Liver (tissue), 8 donors: ENCODE measurements at regions not wholly inside any gene's neighbourhood (a gene's known extent, or its start where the extent isn't known, plus 50 kb on each side); places are given as distances from the start of the nearest gene placed in this dataset.

ENCODE experiments used
- DNase-seq: peaks from one replicate; pipeline ENCODE4 v3.0.0-alpha.2; 2017; ENCODE audit warnings: low spot score
- H3K27ac ChIP-seq, 2 donors: one replicate each; pipeline ENCODE4 v1.7.0; 2013; ENCODE audit warnings: inconsistent platforms in 2 of 2, low read length in 2 of 2, control low read depth in 1 of 2, low read depth in 1 of 2, mild to moderate bottlenecking in 1 of 2
- H3K27me3 ChIP-seq, 4 donors: one replicate each; pipeline versions ENCODE4 v1.6.1 to v1.7.0; 2013; ENCODE audit warnings: low read length in 3 of 4, inconsistent platforms in 1 of 4, mild to moderate bottlenecking in 1 of 4, moderate library complexity in 1 of 4; ENCODE audit not compliant: control insufficient read depth in 4 of 4, insufficient read depth in 4 of 4
- H3K36me3 ChIP-seq, 4 donors: one replicate each; pipeline versions ENCODE4 v1.6.1 to v1.7.0; 2013; ENCODE audit warnings: low read length in 3 of 4, mild to moderate bottlenecking in 3 of 4, low read depth in 1 of 4, moderate library complexity in 1 of 4; ENCODE audit not compliant: control insufficient read depth in 4 of 4, insufficient read depth in 3 of 4
- H3K4me1 ChIP-seq, 4 donors: one replicate each; pipeline versions ENCODE4 v1.6.1 to v1.7.0; 2013; ENCODE audit warnings: low read length in 3 of 4, mild to moderate bottlenecking in 3 of 4, moderate library complexity in 1 of 4; ENCODE audit not compliant: control insufficient read depth in 4 of 4, insufficient read depth in 4 of 4
- H3K4me3 ChIP-seq, 3 donors: one replicate each; pipeline versions ENCODE4 v1.6.1 to v1.7.0; 2013; ENCODE audit warnings: low read length in 3 of 3, control low read depth in 1 of 3, low read depth in 1 of 3, mild to moderate bottlenecking in 1 of 3
- H3K9ac ChIP-seq, 2 donors: one replicate each; pipeline ENCODE4 v1.7.0; 2013; ENCODE audit warnings: low read length in 2 of 2, mild to moderate bottlenecking in 2 of 2, moderate library complexity in 2 of 2, control low read depth in 1 of 2, low read depth in 1 of 2
- H3K9me3 ChIP-seq, 4 donors: one replicate each; pipeline versions ENCODE4 v1.6.1 to v1.7.0; 2013; ENCODE audit warnings: low read length in 3 of 4; ENCODE audit not compliant: control insufficient read depth in 4 of 4
- EGR1 ChIP-seq, 2 donors: IDR thresholded peaks; 2 replicates each; pipeline ENCODE4 v1.6.1; 2016 to 2018; ENCODE audit warnings: antibody characterized with exemption in 2 of 2, low read depth in 2 of 2
- FOXA1 ChIP-seq: IDR thresholded peaks from 2 replicates; pipeline ENCODE4 v1.6.1; 2016; ENCODE audit warnings: antibody characterized with exemption
- FOXA2 ChIP-seq: IDR thresholded peaks from 2 replicates; pipeline ENCODE4 v1.6.1; 2016; ENCODE audit warnings: antibody characterized with exemption
- GABPA ChIP-seq, 2 donors: IDR thresholded peaks in 1 of 2; conservative IDR thresholded peaks in 1 of 2; 2 replicates each; pipeline ENCODE4 v1.6.1; 2016; ENCODE audit warnings: antibody characterized with exemption in 2 of 2, mild to moderate bottlenecking in 1 of 2, moderate library complexity in 1 of 2
- HNF4A ChIP-seq, 2 donors: conservative IDR thresholded peaks; 2 replicates each; pipeline ENCODE4 v1.6.1; 2016; ENCODE audit warnings: antibody characterized with exemption in 2 of 2, mild to moderate bottlenecking in 2 of 2
- HNF4G ChIP-seq: IDR thresholded peaks from 2 replicates; pipeline ENCODE4 v1.6.1; 2016; ENCODE audit warnings: antibody characterized with exemption
- JUND ChIP-seq, 2 donors: IDR thresholded peaks; 2 replicates each; pipeline ENCODE4 v1.6.1; 2016; ENCODE audit warnings: antibody characterized with exemption in 2 of 2
- NR2F2 ChIP-seq: IDR thresholded peaks from 2 replicates; pipeline ENCODE4 v1.6.1; 2016; ENCODE audit warnings: antibody characterized with exemption
- RAD21 ChIP-seq, 2 donors: IDR thresholded peaks; 2 replicates each; pipeline ENCODE4 v1.6.1; 2016; ENCODE audit warnings: antibody characterized with exemption in 2 of 2, mild to moderate bottlenecking in 2 of 2
- REST ChIP-seq: IDR thresholded peaks from 2 replicates; pipeline ENCODE4 v1.6.1; 2016; ENCODE audit warnings: antibody characterized with exemption, mild to moderate bottlenecking
- RXRA ChIP-seq, 2 donors: IDR thresholded peaks; 2 replicates each; pipeline ENCODE4 v1.6.1; 2017 to 2018; ENCODE audit warnings: antibody characterized with exemption in 2 of 2, mild to moderate bottlenecking in 1 of 2
- SP1 ChIP-seq: IDR thresholded peaks from 2 replicates; pipeline ENCODE4 v1.6.1; 2018; ENCODE audit warnings: antibody characterized with exemption, mild to moderate bottlenecking
- TAF1 ChIP-seq: conservative IDR thresholded peaks from 2 replicates; pipeline ENCODE4 v1.6.1; 2016; ENCODE audit warnings: antibody characterized with exemption, mild to moderate bottlenecking
- YY1 ChIP-seq: IDR thresholded peaks from 2 replicates; pipeline ENCODE4 v1.6.1; 2016; ENCODE audit warnings: antibody characterized with exemption, mild to moderate bottlenecking
- WGBS: extraction: QIAGEN DNeasy Blood & Tissue Kit; methylation state at CpG from one replicate; pipeline ENCODE4 v1.1.7; 2013; 5-methylcytosine and 5-hydroxymethylcytosine counted together
- TF ChIP-seq, protein P1 (sequence below): IDR thresholded peaks from 2 replicates; pipeline ENCODE4 v1.6.1; 2016; ENCODE audit warnings: antibody characterized with exemption
- TF ChIP-seq, protein P2 (sequence below): fragments of 150-350 bp; IDR thresholded peaks from 2 replicates; pipeline ENCODE4 v1.5.1; 2017; ENCODE audit warnings: improper control_type of control experiment, low read depth, low read length; ENCODE audit not compliant: missing input control
- TF ChIP-seq, protein P3 (sequence below): IDR thresholded peaks from 2 replicates; pipeline ENCODE4 v1.6.1; 2016; ENCODE audit warnings: antibody characterized with exemption
- donor health status: healthy.
- donor health status: healthy.
- donor health status: healthy.
- donor health status: healthy.
- donor health status: healthy.

DNA sequence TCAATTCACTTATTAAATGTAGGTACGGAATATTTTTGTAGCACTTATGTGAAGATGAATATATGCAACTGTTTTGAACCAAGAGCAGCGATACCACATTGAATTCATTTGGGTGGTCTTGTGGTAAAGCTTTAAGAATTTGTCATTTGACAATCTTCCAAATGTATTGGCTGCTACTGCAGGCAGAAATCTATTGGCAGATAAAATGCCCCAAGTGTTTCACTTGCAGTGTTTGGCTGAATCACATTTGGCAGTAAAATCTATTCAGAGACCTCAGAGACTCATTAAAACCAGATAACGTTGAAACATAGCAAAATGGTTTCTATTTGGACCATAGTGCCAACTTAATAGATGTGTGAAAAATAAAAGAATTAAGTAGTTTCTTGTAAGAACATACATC lies 303.4 kb downstream of the FGF13 start:
- no peak for DNase-seq
- Histone ChIP-seq H3K4me1 (no peaks in the 10 kb centered on the region), H3K9me3 (peaks cover 0 to 3% (median 0%) of the 10 kb centered on the region in 4 donors), H3K27ac (no peak overlapping the region), H3K9ac (no peak overlapping the region), H3K36me3 (no peaks in the 10 kb centered on the region), H3K27me3 (no peaks in the 10 kb centered on the region), H3K4me3 (no peak overlapping the region)
- WGBS = 60% methylated on average over 3 of the region's 3 CpGs
- TF ChIP-seq EGR1 (IDR thresholded peaks at IDR 0.05; ENCODE audit: low read depth in 2 of 2) (no peak), JUND (IDR thresholded peaks at IDR 0.05) (no peak), SP1 (no peak), YY1 (no peak), HNF4A (conservative IDR thresholded peaks at IDR 0.05) (no peak), REST (no peak), RAD21 (IDR thresholded peaks at IDR 0.05) (no peak), FOXA1 (no peak)
- TF ChIP-seq, protein P1, sequence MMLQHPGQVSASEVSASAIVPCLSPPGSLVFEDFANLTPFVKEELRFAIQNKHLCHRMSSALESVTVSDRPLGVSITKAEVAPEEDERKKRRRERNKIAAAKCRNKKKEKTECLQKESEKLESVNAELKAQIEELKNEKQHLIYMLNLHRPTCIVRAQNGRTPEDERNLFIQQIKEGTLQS = no peak
- TF ChIP-seq, protein P2, sequence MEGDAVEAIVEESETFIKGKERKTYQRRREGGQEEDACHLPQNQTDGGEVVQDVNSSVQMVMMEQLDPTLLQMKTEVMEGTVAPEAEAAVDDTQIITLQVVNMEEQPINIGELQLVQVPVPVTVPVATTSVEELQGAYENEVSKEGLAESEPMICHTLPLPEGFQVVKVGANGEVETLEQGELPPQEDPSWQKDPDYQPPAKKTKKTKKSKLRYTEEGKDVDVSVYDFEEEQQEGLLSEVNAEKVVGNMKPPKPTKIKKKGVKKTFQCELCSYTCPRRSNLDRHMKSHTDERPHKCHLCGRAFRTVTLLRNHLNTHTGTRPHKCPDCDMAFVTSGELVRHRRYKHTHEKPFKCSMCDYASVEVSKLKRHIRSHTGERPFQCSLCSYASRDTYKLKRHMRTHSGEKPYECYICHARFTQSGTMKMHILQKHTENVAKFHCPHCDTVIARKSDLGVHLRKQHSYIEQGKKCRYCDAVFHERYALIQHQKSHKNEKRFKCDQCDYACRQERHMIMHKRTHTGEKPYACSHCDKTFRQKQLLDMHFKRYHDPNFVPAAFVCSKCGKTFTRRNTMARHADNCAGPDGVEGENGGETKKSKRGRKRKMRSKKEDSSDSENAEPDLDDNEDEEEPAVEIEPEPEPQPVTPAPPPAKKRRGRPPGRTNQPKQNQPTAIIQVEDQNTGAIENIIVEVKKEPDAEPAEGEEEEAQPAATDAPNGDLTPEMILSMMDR = no peak

GRCh38 chrX:138411048-138411447 lies 300.5 kb downstream of the FGF13 start:
- Histone ChIP-seq H3K4me3 (no peak overlapping the region), H3K36me3 (no peaks in the 10 kb centered on the region), H3K9me3 (peaks cover 0 to 3% (median 0%) of the 10 kb centered on the region in 4 donors), H3K9ac (no peak overlapping the region), H3K27me3 (no peaks in the 10 kb centered on the region), H3K4me1 (no peaks in the 10 kb centered on the region), H3K27ac (no peak overlapping the region)
- 48% methylated on average over 2 of the region's 2 CpGs for WGBS
- DNase-seq = no peak
- TF ChIP-seq YY1 = no peak
- no peak for TF ChIP-seq GABPA (IDR thresholded peaks at IDR 0.05 in 1 of 2, conservative IDR thresholded peaks at IDR 0.05 in 1 of 2)
- TF ChIP-seq FOXA2 = no peak
- TF ChIP-seq, protein P1 = no peak
- TF ChIP-seq RAD21 (IDR thresholded peaks at IDR 0.05) = no peak
- TF ChIP-seq, protein P2 = no peak
- TF ChIP-seq, protein P3, sequence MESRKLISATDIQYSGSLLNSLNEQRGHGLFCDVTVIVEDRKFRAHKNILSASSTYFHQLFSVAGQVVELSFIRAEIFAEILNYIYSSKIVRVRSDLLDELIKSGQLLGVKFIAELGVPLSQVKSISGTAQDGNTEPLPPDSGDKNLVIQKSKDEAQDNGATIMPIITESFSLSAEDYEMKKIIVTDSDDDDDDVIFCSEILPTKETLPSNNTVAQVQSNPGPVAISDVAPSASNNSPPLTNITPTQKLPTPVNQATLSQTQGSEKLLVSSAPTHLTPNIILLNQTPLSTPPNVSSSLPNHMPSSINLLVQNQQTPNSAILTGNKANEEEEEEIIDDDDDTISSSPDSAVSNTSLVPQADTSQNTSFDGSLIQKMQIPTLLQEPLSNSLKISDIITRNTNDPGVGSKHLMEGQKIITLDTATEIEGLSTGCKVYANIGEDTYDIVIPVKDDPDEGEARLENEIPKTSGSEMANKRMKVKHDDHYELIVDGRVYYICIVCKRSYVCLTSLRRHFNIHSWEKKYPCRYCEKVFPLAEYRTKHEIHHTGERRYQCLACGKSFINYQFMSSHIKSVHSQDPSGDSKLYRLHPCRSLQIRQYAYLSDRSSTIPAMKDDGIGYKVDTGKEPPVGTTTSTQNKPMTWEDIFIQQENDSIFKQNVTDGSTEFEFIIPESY = no peak
- no peak for TF ChIP-seq HNF4G
- no peak for TF ChIP-seq NR2F2
- no peak for TF ChIP-seq RXRA (IDR thresholded peaks at IDR 0.05)
- TF ChIP-seq TAF1 = no peak
- TF ChIP-seq JUND (IDR thresholded peaks at IDR 0.05) = no peak
- no peak for TF ChIP-seq SP1
